ENCODE measurements at regions not wholly inside any gene's neighbourhood (a gene's known extent, or its start where the extent isn't known, plus 50 kb on each side); places are given as distances from the start of the nearest gene placed in this dataset.

DNA sequence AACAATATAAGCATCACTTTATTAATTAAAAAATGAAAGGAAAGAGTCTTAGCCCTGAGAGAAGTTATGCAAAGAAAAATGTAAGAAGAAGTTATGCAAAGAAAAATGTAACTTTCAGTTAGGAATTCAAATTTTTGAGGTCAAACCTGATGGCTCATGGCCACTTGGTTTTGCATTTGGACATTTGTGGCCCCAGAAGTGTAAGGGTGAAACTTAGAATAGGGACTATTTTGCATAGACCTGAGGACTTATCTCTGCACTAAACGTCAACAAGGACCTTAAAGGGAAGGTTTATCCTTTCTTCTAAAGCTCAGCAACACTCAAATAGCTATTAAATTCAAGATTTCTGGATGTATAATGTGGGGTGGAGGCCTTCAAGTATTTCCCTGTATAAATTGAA lies 724.5 kb upstream of the POT1 start:
- no peak for DNase-seq

DNA sequence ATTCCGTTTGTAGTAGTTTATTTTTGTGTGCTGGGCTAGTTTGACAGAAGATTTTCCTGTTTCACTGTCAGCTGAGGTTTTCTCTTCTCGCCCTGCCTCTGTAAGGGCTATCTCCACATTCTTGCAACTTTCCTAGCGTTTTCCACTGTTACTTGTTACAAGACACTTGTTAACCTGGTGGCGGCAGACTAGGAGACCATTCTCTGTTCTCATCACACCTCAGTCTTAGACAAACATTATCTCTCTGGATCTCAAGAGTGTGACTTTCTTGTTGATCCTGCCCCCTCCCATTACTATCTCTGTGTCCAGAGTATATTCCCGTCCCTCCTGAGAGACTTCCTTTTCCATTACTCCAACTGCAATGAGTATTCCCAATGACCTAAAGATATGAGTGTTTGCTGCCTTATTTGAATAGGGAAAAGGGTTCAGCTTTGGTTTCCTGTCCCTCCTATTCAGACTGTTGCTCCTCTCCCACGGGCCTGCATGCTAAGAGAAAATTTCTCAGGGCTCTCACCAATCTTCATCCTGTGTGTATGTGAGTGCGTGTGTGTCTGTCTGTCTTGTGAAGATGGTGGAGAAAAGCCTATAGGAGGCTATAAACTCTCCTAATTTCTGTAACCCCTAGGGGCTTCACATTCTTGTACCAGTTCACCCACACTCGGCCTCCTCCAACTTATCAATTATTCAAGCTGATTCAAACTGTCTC lies 722.4 kb upstream of the POT1 start:
- no peak for DNase-seq

DNA sequence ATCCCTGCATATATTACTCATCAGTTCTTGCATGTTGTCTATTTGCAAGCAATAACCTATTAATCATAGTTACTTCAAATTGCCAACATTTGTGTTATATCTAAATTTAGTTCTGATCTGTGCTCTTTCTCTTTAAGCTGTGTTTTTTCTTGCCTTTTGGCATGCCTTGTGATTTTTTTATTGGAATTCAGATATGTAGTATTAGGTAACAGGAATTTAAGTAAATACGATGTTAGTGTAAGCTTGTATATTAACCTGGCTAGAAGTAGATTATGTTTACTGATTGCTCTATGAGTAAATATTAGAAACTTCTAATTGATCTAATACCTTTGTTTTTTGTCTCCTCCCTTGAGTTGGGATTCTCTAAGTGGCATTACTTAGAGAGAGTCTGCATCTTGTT lies 718.9 kb upstream of the POT1 start:
- DNase-seq = no peak

DNA sequence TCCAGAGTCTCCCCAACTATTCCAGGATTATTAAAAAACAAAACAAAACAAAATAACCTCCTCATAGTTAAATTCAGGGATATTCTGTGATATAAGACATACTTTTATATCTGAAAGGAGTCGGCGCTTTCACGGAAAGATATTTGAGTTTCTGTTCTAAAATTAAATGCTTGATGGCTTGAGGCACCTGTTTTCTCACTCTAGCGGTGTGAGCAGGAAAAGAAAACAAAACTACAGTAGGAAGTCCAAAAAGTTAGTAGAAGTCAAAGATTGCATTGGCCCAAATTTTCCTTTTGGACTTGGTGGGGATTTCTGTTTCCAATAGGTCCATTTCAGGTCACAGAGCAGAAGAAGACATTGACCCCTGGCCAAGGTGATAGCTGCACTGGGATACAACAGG lies 716.1 kb upstream of the POT1 start:
- no peak for DNase-seq

DNA sequence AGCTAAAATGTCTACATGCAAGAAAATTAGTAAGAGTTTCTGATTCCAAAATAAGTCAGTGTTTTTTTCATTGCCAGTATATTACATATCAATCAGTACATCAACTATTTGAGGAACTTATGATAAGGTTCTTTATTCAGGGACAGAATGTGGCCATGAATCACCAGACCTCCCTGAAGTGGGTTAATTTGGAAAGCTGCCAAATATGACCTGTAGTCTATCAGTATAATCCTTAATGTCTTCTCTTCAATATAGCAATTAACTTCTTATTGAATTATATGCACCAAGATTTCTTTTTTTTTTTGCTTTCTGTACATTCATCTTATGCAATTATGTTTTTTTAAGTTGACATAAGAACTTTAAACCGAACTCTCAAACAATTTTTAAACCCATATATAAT lies 714.5 kb upstream of the POT1 start:
- DNase-seq = peak; percentile 32

DNA sequence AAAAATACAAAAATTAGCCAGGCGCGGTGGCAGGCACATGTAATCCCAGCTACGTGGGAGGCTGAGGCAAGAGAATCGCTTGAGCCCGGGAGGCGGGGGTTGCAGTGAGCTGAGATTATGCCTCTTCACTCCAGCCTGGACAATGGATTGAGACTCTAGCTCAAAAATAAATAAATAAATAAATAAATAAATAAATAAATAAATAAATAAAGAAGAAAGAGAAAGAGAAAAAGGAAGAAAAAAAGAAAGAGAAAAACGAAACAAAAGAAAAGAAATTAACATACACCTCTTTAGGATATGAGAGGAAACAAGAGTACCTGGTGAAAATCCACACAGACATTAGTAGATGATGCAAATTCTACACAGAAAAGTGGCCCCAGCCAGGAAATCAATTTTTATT lies 713.7 kb upstream of the POT1 start:
- DNase-seq = no peak

DNA sequence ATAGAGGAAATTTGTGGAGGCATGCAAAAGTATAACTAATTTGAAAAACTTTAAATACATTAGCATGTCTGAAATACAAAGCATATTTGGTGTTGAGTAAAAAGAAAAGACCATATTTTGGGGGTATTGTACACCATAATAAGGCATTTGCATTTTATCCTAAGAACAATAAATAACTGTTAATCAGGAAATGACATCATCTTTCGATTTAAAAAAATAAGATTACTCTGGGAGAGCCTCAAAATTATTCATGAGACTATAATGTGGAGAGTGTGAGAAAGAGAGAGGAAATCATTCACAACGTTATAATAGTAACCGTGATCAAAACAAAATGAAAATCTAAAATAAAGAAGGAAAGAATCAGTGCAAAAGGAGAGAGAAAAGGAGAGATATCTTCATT lies 712.3 kb upstream of the POT1 start:
- DNase-seq = no peak

DNA sequence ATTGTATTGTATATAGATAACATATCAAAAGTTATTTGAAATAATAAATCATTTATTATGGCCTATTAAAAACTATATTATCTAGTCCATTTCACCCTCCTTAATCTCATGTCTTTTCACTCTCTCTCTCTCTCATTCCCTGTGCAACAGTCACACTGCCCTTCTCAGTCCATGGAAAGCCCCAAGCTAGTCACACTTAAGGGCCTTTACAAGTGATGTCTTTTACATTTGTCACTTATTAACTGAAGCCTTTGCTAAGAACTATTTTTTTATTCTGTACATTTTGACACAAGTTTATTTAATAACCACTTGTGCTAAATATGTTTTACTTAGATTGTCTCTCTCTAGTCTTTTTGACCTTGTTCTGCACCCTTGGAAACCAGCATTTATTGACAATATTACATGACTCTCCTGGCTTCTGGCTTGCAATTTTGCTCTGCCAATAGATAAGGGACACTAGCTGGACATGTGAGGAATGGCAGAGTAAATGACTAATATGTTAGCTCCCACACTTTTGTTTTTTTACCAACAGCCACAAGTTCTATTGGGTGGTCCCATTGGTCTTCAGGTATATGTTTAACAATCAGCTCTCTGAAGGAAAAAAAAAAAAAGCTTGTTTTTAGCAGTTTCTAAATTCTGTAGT lies 706.8 kb upstream of the POT1 start:
- DNase-seq = no peak

DNA sequence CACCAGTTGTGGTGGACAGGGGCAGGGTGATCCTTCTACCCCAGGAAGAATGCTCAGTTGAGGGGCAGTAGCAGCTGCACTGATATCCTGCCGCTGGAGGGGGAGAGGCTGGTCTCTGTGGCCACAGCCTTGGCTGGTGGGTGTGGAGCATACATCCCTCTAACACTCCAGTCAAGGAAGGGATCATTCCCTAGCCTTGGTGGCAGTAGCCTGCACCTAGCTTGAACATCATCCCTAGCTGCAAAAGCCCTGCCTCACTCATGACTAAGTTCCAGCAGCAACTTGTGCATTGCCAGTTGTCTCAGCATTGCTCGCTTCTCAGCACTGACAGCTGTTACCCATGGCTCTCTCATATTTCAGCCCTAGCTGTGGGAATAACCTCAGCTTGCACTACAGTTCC lies 688.9 kb upstream of the POT1 start:
- DNase-seq = no peak

DNA sequence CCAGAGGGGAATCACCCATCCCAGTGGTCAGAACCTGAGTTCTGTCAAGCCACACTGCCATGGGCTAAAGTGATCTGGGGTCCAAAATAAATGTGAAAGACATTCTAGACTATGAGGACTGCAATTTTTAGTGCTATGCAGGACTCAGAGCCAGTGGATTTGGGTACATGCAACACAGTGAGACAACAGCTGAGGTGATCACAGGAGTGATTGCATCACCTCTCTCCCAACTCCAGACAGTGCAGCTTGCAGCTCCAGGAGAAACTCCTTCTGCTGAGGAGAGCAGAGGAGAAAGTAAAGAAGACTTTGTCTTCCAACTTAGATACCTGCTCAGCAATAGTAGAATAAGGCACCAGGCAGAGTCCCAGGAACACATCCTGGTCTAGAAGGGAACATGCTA lies 682.0 kb upstream of the POT1 start:
- DNase-seq = no peak

DNA sequence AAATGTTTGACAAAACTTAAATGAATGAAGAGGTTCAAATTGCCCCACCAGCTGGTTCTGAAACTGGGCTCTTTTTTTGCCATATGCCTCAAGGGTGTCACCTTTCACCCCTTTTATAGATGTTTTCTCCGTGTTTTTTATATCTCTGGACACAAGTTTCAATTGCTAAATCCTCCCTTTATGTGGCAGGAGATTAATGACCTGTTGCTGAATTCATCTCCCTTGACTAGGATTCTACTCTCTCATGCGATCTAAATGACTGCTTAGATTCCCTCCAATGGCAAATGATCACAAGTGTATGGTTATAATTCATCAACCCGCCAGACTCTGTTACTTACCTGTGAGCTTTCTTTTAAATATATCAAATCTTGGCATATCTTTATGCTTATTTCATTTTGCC lies 677.0 kb upstream of the POT1 start:
- no peak for DNase-seq

DNA sequence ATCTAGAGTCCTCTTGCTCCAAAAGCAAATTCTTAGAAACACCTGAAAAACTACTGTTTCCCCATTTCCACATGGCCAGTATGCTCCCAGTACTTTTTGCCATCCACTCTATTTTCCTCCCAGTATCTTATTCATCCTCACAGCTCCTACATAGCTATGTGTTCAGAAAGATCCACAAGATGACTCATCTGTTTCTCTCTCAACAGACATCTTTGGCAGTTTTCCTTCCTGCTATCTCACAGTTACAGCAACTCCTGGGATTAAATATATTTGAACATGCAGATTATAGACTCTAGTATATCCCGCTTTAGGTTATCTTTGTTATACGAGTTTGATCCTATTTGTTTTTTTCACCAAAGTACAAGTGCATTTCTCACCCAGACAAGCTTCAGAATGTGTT lies 675.6 kb upstream of the POT1 start:
- DNase-seq = no peak

DNA sequence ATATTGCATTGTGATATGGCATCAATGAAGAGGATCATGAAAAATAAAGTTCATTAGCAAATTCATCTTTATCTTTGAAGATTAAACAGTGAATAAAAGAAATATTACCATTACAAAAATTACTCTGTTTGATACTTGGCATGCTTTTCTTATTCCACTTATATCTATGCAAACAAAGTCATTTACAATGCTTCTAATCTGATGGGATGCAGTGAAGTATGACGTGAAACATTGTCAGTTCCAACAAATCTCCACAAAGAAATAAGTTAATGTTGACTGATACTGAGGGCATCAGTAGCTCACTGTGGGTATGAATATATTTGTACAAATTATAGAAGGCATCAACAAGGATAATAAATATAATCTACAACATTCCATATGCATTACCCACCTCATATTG lies 672.8 kb upstream of the POT1 start:
- DNase-seq = no peak

DNA sequence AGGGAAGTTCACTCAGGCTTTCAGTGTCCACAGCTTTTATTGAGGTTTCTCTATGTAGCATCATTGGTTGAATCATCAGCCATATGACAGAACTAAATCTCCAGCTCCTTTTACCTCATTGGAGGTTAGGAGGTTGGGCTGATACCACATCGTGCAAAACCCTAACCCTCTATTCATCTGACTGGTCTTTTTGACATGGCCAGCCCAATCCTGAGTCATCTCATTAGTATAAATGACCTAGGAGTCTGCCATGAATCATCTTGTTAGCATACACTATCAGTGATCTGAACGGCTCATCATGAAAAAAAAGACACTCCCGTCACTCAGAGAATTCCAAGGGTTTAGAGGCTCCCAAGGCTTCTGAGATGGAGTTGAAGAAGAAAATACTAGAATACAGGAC lies 669.8 kb upstream of the POT1 start:
- no peak for DNase-seq

DNA sequence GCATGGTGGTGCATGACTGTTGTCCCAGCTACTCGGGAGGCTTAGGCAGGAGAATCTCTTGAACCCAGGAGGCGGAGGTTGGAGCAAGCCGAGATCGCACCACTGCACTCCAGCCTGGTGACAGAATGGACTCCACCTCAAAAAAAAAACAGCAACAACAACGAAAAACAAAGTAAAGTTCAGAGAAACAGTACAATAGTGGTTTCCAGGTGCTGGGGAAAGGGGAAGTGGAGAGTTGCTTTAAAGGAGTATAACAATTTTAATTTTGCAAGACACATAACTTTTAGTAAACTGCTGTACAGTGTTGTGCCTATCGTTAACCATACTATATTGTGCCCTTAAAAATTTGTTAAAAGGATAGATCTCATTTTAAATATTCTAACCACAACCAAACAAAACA lies 662.7 kb upstream of the POT1 start:
- DNase-seq = no peak

DNA sequence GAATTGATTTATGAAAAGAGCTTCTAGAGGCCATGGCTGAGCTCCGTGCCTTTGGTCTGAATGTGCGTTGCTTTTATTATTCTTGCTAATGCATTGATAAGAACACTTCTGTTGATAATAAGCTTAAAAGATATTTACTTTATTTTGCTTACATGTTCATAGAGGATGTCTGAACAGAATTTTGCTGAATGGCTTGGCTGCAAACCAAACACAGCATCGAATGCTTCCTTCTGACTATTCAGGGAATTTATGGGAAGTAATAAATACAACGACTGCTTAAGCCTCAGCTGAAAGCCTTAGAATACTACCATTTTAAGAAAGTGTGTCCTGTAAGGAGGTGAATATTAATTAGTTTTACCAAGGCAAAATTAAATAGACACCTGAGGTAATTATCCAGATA lies 643.5 kb upstream of the POT1 start:
- DNase-seq = peak; percentile 64

DNA sequence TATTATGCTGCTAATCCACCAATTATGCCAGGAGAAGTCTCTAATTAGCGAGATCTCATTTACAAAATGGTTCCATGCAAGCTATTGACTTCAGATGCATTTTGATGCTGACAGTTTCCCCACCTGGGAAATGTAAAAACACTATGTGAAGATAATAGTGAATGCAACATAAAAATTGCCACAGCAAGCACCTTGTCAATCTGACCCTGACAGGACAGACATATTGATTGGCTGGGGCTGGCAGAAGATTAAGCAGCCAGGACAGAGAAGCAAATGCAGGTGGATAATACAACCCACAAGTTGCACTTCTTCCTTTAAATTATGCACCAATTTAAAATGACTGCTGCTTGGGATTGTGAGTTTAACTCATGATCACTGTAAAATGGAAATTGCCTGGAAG lies 642.8 kb upstream of the POT1 start:
- no peak for DNase-seq

DNA sequence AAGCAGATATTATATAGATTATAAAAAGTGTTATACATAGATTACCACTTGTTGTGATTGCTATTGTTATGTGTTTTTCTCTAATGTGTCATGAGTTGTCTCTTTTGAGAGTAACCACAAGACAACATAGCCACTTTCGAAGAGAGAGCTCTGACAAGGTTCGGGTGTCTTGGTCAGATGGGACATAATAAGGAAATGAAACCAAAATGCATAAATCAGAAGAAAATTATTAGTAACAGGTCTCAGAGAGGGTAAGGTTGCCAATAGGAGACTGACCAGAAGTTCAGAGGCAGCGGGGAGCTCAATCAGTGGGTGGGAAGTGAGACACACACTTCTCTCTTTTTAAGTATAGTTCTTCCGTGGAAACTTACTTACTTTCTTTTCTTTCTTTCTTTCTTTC lies 639.2 kb upstream of the POT1 start:
- no peak for DNase-seq

DNA sequence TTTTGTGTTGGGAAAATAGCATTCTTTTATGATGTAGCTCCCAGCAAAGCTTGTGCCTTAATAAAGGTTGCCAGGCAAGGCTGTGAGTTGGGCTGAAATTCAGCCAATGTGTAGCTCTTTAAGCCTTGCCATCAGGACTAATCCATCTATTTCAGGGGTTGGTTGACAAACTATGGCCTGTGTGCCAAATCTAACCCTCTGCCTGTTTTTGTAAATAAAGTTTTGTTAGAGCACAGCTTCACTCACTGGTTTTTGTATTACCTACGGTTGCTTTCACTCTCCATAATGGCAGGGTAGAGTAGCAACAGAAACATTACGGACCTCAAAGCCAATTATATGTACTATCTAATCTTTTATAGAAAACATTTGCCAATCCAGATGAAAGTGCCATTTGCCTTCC lies 638.1 kb upstream of the POT1 start:
- no peak for DNase-seq

DNA sequence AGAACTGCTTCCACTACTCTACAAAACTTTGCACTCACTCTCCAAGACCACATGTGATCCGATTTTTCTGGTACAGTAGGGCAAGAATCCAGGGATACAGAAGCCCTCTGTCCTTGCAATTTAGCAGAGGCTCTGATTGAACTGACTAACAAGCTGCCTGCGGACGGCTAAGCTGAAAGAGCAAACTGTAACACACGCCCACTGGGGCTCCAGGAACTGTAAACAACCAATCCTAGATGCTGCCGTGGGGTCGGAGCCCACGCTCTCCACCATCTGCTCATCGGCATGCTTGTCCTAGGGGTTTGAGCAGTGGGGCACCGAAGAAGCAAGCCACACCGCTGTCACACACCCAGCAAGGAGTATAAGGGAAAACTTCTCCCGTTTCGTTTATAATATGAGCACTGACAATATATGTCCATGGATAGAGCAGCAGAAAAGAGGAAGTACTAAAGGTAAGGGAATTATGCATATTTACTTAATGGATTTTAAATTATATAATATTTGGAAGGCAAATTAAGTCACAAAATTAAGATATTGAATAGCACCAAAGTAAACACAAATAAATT lies 634.4 kb upstream of the POT1 start:
- DNase-seq = no peak

DNA sequence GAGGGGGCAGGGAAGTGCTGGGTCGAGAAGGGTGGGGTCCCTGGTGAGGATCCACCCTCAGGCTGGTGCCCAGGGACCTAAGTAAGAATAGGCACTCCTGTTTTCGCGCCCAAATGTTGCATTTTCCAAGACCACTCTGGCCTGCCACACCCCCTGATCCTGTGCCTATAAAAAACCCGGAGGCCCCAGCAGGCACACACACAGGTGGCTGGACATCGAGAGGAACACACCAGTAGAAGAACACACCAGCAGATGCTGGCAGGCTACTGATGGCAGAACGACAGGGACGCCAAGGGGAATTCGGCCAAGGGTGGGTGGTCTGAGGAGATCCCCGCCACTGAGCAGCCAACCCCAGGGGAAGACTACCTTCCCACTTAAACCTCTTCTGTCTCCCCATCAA lies 633.9 kb upstream of the POT1 start:
- no peak for DNase-seq

DNA sequence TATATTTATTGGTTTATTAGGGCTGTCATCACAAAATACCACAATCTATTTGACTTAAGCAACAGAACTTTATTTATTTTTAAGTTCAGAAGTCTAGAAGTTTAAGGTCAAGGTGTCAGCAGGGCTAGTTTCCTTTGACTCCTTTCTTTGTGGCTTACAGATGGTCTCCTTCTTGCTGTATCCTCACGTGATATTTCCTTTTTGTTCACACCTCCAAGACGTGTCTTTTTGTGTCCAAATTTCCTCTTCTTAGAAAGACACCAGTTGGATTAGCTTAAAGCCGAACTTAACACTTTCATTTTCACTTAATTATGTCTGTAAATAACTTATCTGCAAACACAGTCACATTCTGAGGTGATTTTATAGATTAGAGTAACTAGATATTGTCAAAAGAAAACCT lies 631.4 kb upstream of the POT1 start:
- no peak for DNase-seq

DNA sequence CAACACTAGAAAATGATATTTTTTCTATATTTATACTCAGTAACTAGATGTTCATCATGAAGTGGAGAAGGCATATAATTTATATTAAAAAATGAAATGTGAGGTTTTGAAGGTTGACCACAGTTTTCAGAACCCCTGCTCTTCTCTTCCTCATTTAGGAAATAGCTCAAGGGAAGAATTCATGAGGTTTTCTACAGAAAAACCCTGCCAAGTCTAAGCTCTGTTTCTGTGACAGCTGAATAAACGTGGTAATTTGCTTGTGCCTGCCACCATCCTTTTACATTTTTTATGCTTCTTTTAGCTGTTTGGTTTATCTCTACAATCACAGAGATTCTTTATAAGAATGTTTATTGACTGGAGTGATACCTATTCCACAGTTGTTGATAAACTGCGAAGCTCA lies 630.3 kb upstream of the POT1 start:
- DNase-seq = no peak

DNA sequence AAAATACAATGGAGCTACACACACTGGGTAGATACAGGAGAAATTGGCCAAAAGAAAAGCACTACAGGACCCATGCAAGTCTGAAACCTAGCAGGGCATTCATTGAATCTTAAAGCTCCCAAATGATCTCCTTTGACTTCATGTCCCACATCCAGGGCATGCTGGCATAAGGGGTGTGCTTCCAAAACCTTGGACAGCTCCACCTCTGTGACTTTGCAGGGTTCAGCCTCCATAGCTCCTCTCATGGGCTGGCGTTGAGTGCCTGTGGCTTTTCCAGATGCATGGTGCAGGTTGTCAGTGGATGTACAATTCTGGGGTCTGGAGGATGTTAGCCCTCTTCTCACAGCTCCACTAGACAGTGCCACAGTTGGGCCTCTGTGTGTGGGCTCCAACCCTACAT lies 626.3 kb upstream of the POT1 start:
- DNase-seq = no peak

DNA sequence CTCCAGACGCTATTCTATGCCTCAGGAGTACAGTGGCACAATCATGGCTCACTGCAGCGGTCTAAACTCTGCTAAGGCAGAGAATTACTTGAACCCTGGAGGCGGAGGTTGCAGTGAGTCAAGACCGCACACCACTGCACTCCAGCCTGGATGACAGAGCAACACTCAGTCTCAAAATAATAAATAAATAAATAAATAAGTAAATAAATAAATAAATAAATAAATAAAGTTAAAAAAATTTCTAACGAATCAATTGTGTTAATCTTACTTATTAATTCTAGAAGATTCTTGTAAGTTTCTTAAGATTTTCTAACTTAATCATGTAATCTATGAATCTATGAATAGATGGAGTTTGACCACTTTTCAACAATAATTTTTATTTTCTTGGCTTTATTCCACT lies 621.4 kb upstream of the POT1 start:
- no peak for DNase-seq

Data from NCI-H1105 treated with DMSO at 0.1 percent for 48 hours (cell line).